ENCODE measurements at regions not wholly inside any gene's neighbourhood (a gene's known extent, or its start where the extent isn't known, plus 50 kb on each side); places are given as distances from the start of the nearest gene placed in this dataset.

GRCh38 chr17:77821114-77821513, 137.4 kb upstream of the TNRC6C start (continued):
- TF ChIP-seq CBX8 (IDR thresholded peaks at IDR 0.05; ENCODE audit: borderline replicate concordance, low read depth, low read length) (no peak), ASH2L (IDR thresholded peaks at IDR 0.05; ENCODE audit: low read length) (no peak), ATF2 (IDR thresholded peaks at IDR 0.05; ENCODE audit: low read length) (no peak), CHD1 (IDR thresholded peaks at IDR 0.05; ENCODE audit: low read depth, low read length) (no peak), EP300 (IDR thresholded peaks at IDR 0.05; ENCODE audit: borderline replicate concordance in 1 of 2, low read depth in 2 of 2, low read length in 2 of 2) (no peak), CTBP2 (IDR thresholded peaks at IDR 0.05; ENCODE audit: borderline replicate concordance, insufficient read depth, insufficient read length, low read length) (no peak)
